SK-N-SH (cell line): ENCODE measurements at regions not wholly inside any gene's neighbourhood (a gene's known extent, or its start where the extent isn't known, plus 50 kb on each side); places are given as distances from the start of the nearest gene placed in this dataset.

Experiments
- CTCF ChIA-PET: fragments of 300-600, 350-600 bp; formaldehyde crosslinking; extraction: SDS; loops from one replicate; lab custom pipeline; 2021; lab: Yijun Ruan, JAX
- POLR2A ChIA-PET: fragments of 350-600 bp; sonication (Branson Sonifier 250); formaldehyde crosslinking; extraction: SDS; loops from one replicate; lab custom pipeline; 2020; ENCODE audit warnings: antibody characterized with exemption, inconsistent platforms; lab: Yijun Ruan, JAX
- DNase-seq: peaks from one replicate; pipeline ENCODE4 v3.0.0; 2012
- H2AFZ ChIP-seq: fragments of 200-600 bp; sonication (generic); 2 replicates; pipeline ENCODE4 v1.8.1; 2016; ENCODE audit warnings: antibody characterized with exemption, mild to moderate bottlenecking, low read depth
- H3F3A ChIP-seq: fragments of 200-600 bp; sonication (generic); replicated peaks from 2 replicates; pipeline ENCODE3; 2016; ENCODE audit warnings: antibody characterized with exemption, mild to moderate bottlenecking; ENCODE audit not compliant: insufficient read depth
- H3K27ac ChIP-seq, 2 experiments: fragments of 200-500 bp in 1 of 2; fragments of 200-600 bp in 1 of 2; sonication (Bioruptor generic) in 1 of 2; sonication (generic), shearing (Covaris generic) in 1 of 2; 2 replicates each; pipeline versions ENCODE4 v1.5.1 to v1.6.1; 2014 to 2016; ENCODE audit warnings: low read depth in 2 of 2, inconsistent platforms in 1 of 2, low read length in 1 of 2, mild to moderate bottlenecking in 1 of 2, mixed read lengths in 1 of 2
- H3K27me3 ChIP-seq: fragments of 200-600 bp; sonication (generic), shearing (Covaris generic); 2 replicates; pipeline ENCODE4 v1.6.1; 2016; ENCODE audit warnings: mixed run types; ENCODE audit not compliant: insufficient read depth
- H3K36me3 ChIP-seq, 2 experiments: fragments of 200-500 bp in 1 of 2; fragments of 200-600 bp in 1 of 2; sonication (Bioruptor generic) in 1 of 2; sonication (generic) in 1 of 2; replicated peaks in 1 of 2; 2 replicates each; pipeline versions ENCODE3 to v1.5.1; 2014 to 2016; ENCODE audit warnings: low read length in 1 of 2, mild to moderate bottlenecking in 1 of 2; ENCODE audit not compliant: insufficient read depth in 2 of 2, control insufficient read depth in 1 of 2
- H3K4me1 ChIP-seq, 2 experiments: fragments of 200-500 bp in 1 of 2; fragments of 200-600 bp in 1 of 2; sonication (Bioruptor generic) in 1 of 2; sonication (generic), shearing (Covaris generic) in 1 of 2; 2 replicates each; pipeline versions ENCODE4 v1.5.1 to v1.6.1; 2014 to 2016; ENCODE audit warnings: low read depth in 1 of 2, low read length in 1 of 2, mixed run types in 1 of 2; ENCODE audit not compliant: insufficient read depth in 2 of 2, control insufficient read depth in 1 of 2
- H3K4me2 ChIP-seq: fragments of 200-600 bp; sonication (generic), shearing (Covaris generic); 2 replicates; pipeline ENCODE4 v1.6.1; 2017; ENCODE audit warnings: mixed run types
- H3K4me3 ChIP-seq, 2 experiments: fragments of 200-500 bp in 1 of 2; fragments of 200-600 bp in 1 of 2; sonication (Bioruptor generic) in 1 of 2; sonication (generic), shearing (Covaris generic) in 1 of 2; 2 replicates each; pipeline versions ENCODE4 v1.5.1 to v1.8.1; 2014 to 2016; ENCODE audit warnings: low read depth in 2 of 2, inconsistent platforms in 1 of 2, low read length in 1 of 2, mild to moderate bottlenecking in 1 of 2, mixed read lengths in 1 of 2, moderate library complexity in 1 of 2
- H3K79me2 ChIP-seq: fragments of 200-600 bp; sonication (generic); 2 replicates; pipeline ENCODE4 v1.8.1; 2017; ENCODE audit warnings: mild to moderate bottlenecking; ENCODE audit not compliant: insufficient read depth
- H3K9ac ChIP-seq: fragments of 200-600 bp; sonication (generic); 2 replicates; pipeline ENCODE4 v1.6.1; 2017; ENCODE audit warnings: mixed run types
- H3K9me2 ChIP-seq: fragments of 200-600 bp; sonication (generic); 2 replicates; pipeline ENCODE4 v1.6.1; 2017; ENCODE audit warnings: mixed run types
- H3K9me3 ChIP-seq: fragments of 200-600 bp; sonication (generic); 2 replicates; pipeline ENCODE4 v1.6.1; 2017; ENCODE audit warnings: mixed run types, mild to moderate bottlenecking, moderate library complexity
- H4K20me1 ChIP-seq: fragments of 200-600 bp; sonication (generic); 2 replicates; pipeline ENCODE4 v1.6.1; 2017; ENCODE audit warnings: mild to moderate bottlenecking, mixed run types; ENCODE audit not compliant: insufficient read depth
- CTCF ChIP-seq: fragments of 200-600 bp; sonication (generic); IDR thresholded peaks from 2 replicates; pipeline ENCODE4 v1.6.1; 2017; ENCODE audit warnings: antibody characterized with exemption, mild to moderate bottlenecking, moderate library complexity
- ELF1 ChIP-seq: IDR thresholded peaks from 2 replicates; pipeline ENCODE4 v1.4.0; 2012
- EZH2phosphoT487 ChIP-seq: fragments of 200-600 bp; sonication (generic); IDR thresholded peaks from 2 replicates; pipeline ENCODE4 v1.6.1; 2017; ENCODE audit warnings: low read depth, mixed run types, mild to moderate bottlenecking, antibody characterized with exemption, moderate library complexity, borderline replicate concordance
- FOSL2 ChIP-seq: IDR thresholded peaks from 2 replicates; pipeline ENCODE4 v1.4.0; 2012; ENCODE audit warnings: low read depth, mild to moderate bottlenecking, moderate library complexity, borderline replicate concordance
- GABPA ChIP-seq: IDR thresholded peaks from 2 replicates; pipeline ENCODE4 v1.4.0; 2012; ENCODE audit warnings: low read depth, mild to moderate bottlenecking
- GATA2 ChIP-seq: sonication (generic); formaldehyde crosslinking; IDR thresholded peaks from 2 replicates; pipeline ENCODE4 v1.5.0; 2020; ENCODE audit warnings: mild to moderate bottlenecking, missing genetic modification reagents
- JUND ChIP-seq: IDR thresholded peaks from 2 replicates; pipeline ENCODE4 v1.4.0; 2012
- MEF2A ChIP-seq: IDR thresholded peaks from 2 replicates; pipeline ENCODE4 v1.4.0; 2012; ENCODE audit warnings: low read depth, borderline replicate concordance
- MXI1 ChIP-seq: IDR thresholded peaks from 2 replicates; pipeline ENCODE4 v1.6.1; 2012; ENCODE audit warnings: mild to moderate bottlenecking, low read depth, low read length, improper control_type of control experiment
- NFIC ChIP-seq: IDR thresholded peaks from 2 replicates; pipeline ENCODE4 v1.4.0; 2012; ENCODE audit warnings: borderline replicate concordance
- POLR2AphosphoS5 ChIP-seq: IDR thresholded peaks from 2 replicates; pipeline ENCODE4 v1.6.1; 2012; ENCODE audit warnings: low read depth, low read length
- RAD21 ChIP-seq: IDR thresholded peaks from 2 replicates; pipeline ENCODE4 v1.6.1; 2012; ENCODE audit warnings: mild to moderate bottlenecking, low read length
- SIN3A ChIP-seq: IDR thresholded peaks from 2 replicates; pipeline ENCODE4 v1.6.1; 2012; ENCODE audit warnings: low read depth, mild to moderate bottlenecking, low read length, moderate library complexity, borderline replicate concordance
- SMC3 ChIP-seq: IDR thresholded peaks from 2 replicates; pipeline ENCODE4 v1.6.1; 2012; ENCODE audit warnings: low read depth, low read length, improper control_type of control experiment
- USF1 ChIP-seq: IDR thresholded peaks from 2 replicates; pipeline ENCODE4 v1.4.0; 2012; ENCODE audit warnings: low read depth, borderline replicate concordance
- USF2 ChIP-seq: fragments of 150-350 bp; IDR thresholded peaks from 2 replicates; pipeline ENCODE4 v1.6.1; 2017; ENCODE audit warnings: antibody characterized with exemption, low read length, low read depth, borderline replicate concordance
- YY1 ChIP-seq: IDR thresholded peaks from 2 replicates; pipeline ENCODE4 v1.4.0; 2012; ENCODE audit warnings: low read depth, mild to moderate bottlenecking
- ZBTB33 ChIP-seq: IDR thresholded peaks from 2 replicates; pipeline ENCODE4 v1.4.0; 2012; ENCODE audit warnings: low read depth, borderline replicate concordance
- WGBS: methylation state at CpG from one replicate; pipeline ENCODE4 v1.1.6; 2017; ENCODE audit warnings: low lambda C conversion rate; 5-methylcytosine and 5-hydroxymethylcytosine counted together
- TF ChIP-seq, protein P1 (sequence below): IDR thresholded peaks from 2 replicates; pipeline ENCODE4 v1.6.1; 2012; ENCODE audit warnings: mild to moderate bottlenecking, low read depth, low read length, moderate library complexity

- H3F3A ChIP-seq: no peaks in the 10 kb centered on the region
- ChIA-PET CTCF (no interaction called here), POLR2A (no interaction called here)
- no peaks in the 10 kb centered on the region for H3K79me2 ChIP-seq
- no peaks in the 10 kb centered on the region for H3K9me3 ChIP-seq
- no peak overlapping the region for H3K9ac ChIP-seq
- no peak overlapping the region for H3K4me2 ChIP-seq
- no peaks in the 10 kb centered on the region for H3K27me3 ChIP-seq
- peaks cover 0 to 5% of the 10 kb centered on the region in 2 experiments; a peak in 3 of 4 replicates for H3K4me1 ChIP-seq
- 65% methylated on average over 5 of the region's 5 CpGs for WGBS
- no peak overlapping the region; a peak in 1 of 4 replicates for H3K27ac ChIP-seq
- no peak overlapping the region for H2AFZ ChIP-seq
- DNase-seq: no peak
- no peak overlapping the region for H3K4me3 ChIP-seq
- H3K9me2 ChIP-seq: no peaks in the 10 kb centered on the region
- TF ChIP-seq USF2 (no peak), ELF1 (no peak), JUND (no peak), ZBTB33 (no peak), USF1 (no peak), YY1 (no peak), CTCF (no peak), GATA2 (no peak), GABPA (no peak), POLR2AphosphoS5 (no peak), RAD21 (no peak), MXI1 (no peak), FOSL2 (no peak), NFIC (no peak)
- no peaks in the 10 kb centered on the region for H3K36me3 ChIP-seq
- no peaks in the 10 kb centered on the region for H4K20me1 ChIP-seq
Measured at GRCh38 chr12:89827592-89827991, 119.0 kb upstream of the ATP2B1 start.

DNA sequence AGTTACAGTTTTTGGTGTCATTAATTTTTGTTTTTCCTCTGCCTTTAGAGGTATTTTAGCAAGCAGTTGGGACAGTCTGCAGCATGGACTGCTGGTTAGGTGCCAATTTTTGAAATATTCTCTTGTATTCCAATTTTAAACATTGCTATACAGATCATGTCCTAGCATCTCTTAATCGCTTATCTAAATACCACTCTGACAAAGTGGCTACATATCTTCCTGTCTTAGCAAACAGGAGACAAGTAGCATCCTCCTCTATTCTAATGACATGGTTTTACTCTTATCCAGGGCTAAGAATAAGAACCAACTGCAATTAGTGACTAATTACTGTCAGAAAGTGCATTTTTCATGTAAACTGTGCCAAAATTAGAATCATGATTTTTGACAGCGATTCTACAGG lies 117.8 kb upstream of the ATP2B1 start:
- no peak overlapping the region for H2AFZ ChIP-seq
- ChIA-PET POLR2A (no interaction called here), CTCF (no interaction called here)
- TF ChIP-seq MEF2A (no peak), SMC3 (no peak), SIN3A (no peak), EZH2phosphoT487 (no peak), YY1 (no peak), FOSL2 (no peak)
- TF ChIP-seq, protein P1, sequence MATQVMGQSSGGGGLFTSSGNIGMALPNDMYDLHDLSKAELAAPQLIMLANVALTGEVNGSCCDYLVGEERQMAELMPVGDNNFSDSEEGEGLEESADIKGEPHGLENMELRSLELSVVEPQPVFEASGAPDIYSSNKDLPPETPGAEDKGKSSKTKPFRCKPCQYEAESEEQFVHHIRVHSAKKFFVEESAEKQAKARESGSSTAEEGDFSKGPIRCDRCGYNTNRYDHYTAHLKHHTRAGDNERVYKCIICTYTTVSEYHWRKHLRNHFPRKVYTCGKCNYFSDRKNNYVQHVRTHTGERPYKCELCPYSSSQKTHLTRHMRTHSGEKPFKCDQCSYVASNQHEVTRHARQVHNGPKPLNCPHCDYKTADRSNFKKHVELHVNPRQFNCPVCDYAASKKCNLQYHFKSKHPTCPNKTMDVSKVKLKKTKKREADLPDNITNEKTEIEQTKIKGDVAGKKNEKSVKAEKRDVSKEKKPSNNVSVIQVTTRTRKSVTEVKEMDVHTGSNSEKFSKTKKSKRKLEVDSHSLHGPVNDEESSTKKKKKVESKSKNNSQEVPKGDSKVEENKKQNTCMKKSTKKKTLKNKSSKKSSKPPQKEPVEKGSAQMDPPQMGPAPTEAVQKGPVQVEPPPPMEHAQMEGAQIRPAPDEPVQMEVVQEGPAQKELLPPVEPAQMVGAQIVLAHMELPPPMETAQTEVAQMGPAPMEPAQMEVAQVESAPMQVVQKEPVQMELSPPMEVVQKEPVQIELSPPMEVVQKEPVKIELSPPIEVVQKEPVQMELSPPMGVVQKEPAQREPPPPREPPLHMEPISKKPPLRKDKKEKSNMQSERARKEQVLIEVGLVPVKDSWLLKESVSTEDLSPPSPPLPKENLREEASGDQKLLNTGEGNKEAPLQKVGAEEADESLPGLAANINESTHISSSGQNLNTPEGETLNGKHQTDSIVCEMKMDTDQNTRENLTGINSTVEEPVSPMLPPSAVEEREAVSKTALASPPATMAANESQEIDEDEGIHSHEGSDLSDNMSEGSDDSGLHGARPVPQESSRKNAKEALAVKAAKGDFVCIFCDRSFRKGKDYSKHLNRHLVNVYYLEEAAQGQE: no peak

More for the DNA sequence above, 117.8 kb upstream of the ATP2B1 start:
- Histone ChIP-seq H3K9me3 (no peaks in the 10 kb centered on the region), H4K20me1 (no peaks in the 10 kb centered on the region), H3K27me3 (no peaks in the 10 kb centered on the region), H3K9ac (no peak overlapping the region), H3K79me2 (no peaks in the 10 kb centered on the region), H3K27ac (peak overlapping the region in 1 of 2 experiments; percentile 45; a peak in 1 of 4 replicates), H3K4me1 (peaks cover 0 to 5% of the 10 kb centered on the region in 2 experiments; a peak in 3 of 4 replicates), H3K4me2 (no peak overlapping the region), H3K36me3 (no peaks in the 10 kb centered on the region), H3F3A (no peaks in the 10 kb centered on the region), H3K4me3 (no peak overlapping the region), H3K9me2 (no peaks in the 10 kb centered on the region)
- DNase-seq: no peak
- 43% methylated on average over 2 of the region's 2 CpGs for WGBS
